ENCODE measurements at regions not wholly inside any gene's neighbourhood (a gene's known extent, or its start where the extent isn't known, plus 50 kb on each side); places are given as distances from the start of the nearest gene placed in this dataset.

DNA sequence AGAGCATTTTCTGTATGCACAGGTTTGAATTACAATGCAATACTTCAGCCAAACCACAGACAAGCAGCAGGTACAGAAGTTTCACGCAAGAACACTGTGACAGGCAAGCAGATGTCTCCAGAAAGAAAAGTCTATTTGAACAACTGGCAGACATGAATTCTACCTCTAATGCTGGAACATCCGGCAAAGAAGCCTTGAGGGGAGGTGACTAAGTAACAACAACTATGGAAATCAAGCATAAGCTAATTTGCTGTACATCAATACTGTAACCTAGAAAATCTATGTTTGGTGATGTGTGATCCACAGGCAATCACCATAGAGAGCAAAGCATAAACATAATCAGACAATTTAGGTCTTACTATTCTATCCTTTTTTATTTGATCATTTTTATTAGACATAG, 65.5 kb downstream of the PLK2 start:
- Histone ChIP-seq H3K4me1 (ENCODE audit: control insufficient read depth in 2 of 2, insufficient read depth in 2 of 2, low read length in 2 of 2) (no peaks in the 10 kb centered on the region), H3K4me2 (replicated peaks; ENCODE audit: low read depth, low read length, poor library complexity, severe bottlenecking) (no peak overlapping the region), H2AFZ (ENCODE audit: insufficient read depth, low read depth, low read length, poor library complexity, severe bottlenecking) (no peak overlapping the region), H3K79me2 (ENCODE audit: control insufficient read depth, insufficient read depth, low read length) (no peaks in the 10 kb centered on the region), H3K9ac (ENCODE audit: low read length) (no peak overlapping the region), H3K4me3 (ENCODE audit: control extremely low read depth in 1 of 5, extremely low read depth in 1 of 5, insufficient read depth in 1 of 5, low read depth in 2 of 5, low read length in 4 of 5) (no peak overlapping the region), H3K27me3 (replicated peaks in 1 of 4; ENCODE audit: control extremely low read depth in 1 of 4, control insufficient read depth in 3 of 4, insufficient read depth in 4 of 4, low read length in 3 of 4) (peaks cover 0 to 3% (median 0%) of the 10 kb centered on the region in 4 experiments), H3K36me3 (replicated peaks in 1 of 2; ENCODE audit: control extremely low read depth in 1 of 2, control insufficient read depth in 1 of 2, extremely low read depth in 1 of 2, insufficient read depth in 2 of 2, low read length in 1 of 2) (no peaks in the 10 kb centered on the region), H3K9me3 (ENCODE audit: control extremely low read depth in 1 of 3, control insufficient read depth in 2 of 3, insufficient read depth in 1 of 3, low read length in 2 of 3) (no peaks in the 10 kb centered on the region), H3K27ac (ENCODE audit: low read length in 2 of 2) (no peak overlapping the region), H4K20me1 (ENCODE audit: control insufficient read depth, insufficient read depth, low read length, poor library complexity, severe bottlenecking) (no peaks in the 10 kb centered on the region)
- H3K27me3 Mint-ChIP-seq, result peaks cover 4% of the 10 kb centered on the region
- no peaks in the 10 kb centered on the region for H3K9me3 Mint-ChIP-seq (ENCODE audit: insufficient read depth)
- POLR2A ChIA-PET, result no interaction called here
- ATAC-seq (ENCODE audit: low read depth), result no peak
- H3K4me1 Mint-ChIP-seq, result no peaks in the 10 kb centered on the region
- no peak overlapping the region for H3K27ac Mint-ChIP-seq
- CTCF ChIA-PET, result no interaction called here
- no peak for DNase-seq
- intact Hi-C loops (cut with micrococcal nuclease), result no loop called here
- 100% methylated on average over 1 of the region's 2 CpGs for WGBS (ENCODE audit: insufficient coverage)
- no peak overlapping the region for H3K4me3 Mint-ChIP-seq
- TF ChIP-seq EZH2 (IDR thresholded peaks at IDR 0.05; ENCODE audit: borderline replicate concordance, insufficient read depth, low read depth, low read length, poor library complexity, severe bottlenecking) (no peak), CTCF (IDR thresholded peaks at IDR 0.05) (no peak)

DNA sequence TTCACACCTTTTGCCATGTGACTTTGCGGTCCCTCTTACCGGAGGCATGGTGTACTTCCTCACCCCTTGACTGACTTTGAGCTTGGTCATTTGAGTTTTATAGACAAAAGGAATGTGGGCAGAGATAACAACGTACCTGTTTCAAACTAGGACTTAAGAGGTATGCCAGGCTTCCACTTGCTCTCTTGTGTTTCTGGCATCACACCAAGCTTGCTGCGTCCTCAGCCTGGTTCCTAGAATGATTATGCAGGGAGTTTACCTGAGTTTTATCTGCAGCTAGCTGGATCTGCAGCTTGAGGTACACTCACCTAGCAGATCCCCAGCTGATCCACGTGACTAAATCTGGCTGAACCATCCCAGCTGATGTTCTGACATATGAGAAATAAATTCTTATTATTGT, 66.2 kb downstream of the PLK2 start:
- CTCF ChIA-PET, result interaction anchor here (0.6 kb wide), 1 partner anchor 14 kb away, joined by 3 read pairs; no protein-coding TSS in a partner anchor
- Mint-ChIP-seq H3K9me3 (ENCODE audit: insufficient read depth) (no peaks in the 10 kb centered on the region), H3K4me3 (no peak overlapping the region), H3K4me1 (no peaks in the 10 kb centered on the region), H3K27ac (no peak overlapping the region), H3K27me3 (peaks cover 4% of the 10 kb centered on the region)
- Histone ChIP-seq H3K4me3 (ENCODE audit: control extremely low read depth in 1 of 5, extremely low read depth in 1 of 5, insufficient read depth in 1 of 5, low read depth in 2 of 5, low read length in 4 of 5) (no peak overlapping the region), H3K4me1 (ENCODE audit: control insufficient read depth in 2 of 2, insufficient read depth in 2 of 2, low read length in 2 of 2) (no peaks in the 10 kb centered on the region), H3K9ac (ENCODE audit: low read length) (no peak overlapping the region), H3K27ac (ENCODE audit: low read length in 2 of 2) (no peak overlapping the region), H3K36me3 (replicated peaks in 1 of 2; ENCODE audit: control extremely low read depth in 1 of 2, control insufficient read depth in 1 of 2, extremely low read depth in 1 of 2, insufficient read depth in 2 of 2, low read length in 1 of 2) (no peaks in the 10 kb centered on the region), H2AFZ (ENCODE audit: insufficient read depth, low read depth, low read length, poor library complexity, severe bottlenecking) (no peak overlapping the region), H4K20me1 (ENCODE audit: control insufficient read depth, insufficient read depth, low read length, poor library complexity, severe bottlenecking) (no peaks in the 10 kb centered on the region), H3K27me3 (replicated peaks in 1 of 4; ENCODE audit: control extremely low read depth in 1 of 4, control insufficient read depth in 3 of 4, insufficient read depth in 4 of 4, low read length in 3 of 4) (peaks cover 0 to 3% (median 0%) of the 10 kb centered on the region in 4 experiments), H3K9me3 (ENCODE audit: control extremely low read depth in 1 of 3, control insufficient read depth in 2 of 3, insufficient read depth in 1 of 3, low read length in 2 of 3) (no peaks in the 10 kb centered on the region), H3K4me2 (replicated peaks; ENCODE audit: low read depth, low read length, poor library complexity, severe bottlenecking) (no peak overlapping the region), H3K79me2 (ENCODE audit: control insufficient read depth, insufficient read depth, low read length) (no peaks in the 10 kb centered on the region)
- 86% methylated on average over 2 of the region's 5 CpGs for WGBS (ENCODE audit: insufficient coverage)
- intact Hi-C loops (cut with micrococcal nuclease), result no loop called here
- no peak for DNase-seq
- no peak for ATAC-seq (ENCODE audit: low read depth)
- POLR2A ChIA-PET, result no interaction called here
- no peak for TF ChIP-seq CTCF (IDR thresholded peaks at IDR 0.05)
- TF ChIP-seq EZH2 (IDR thresholded peaks at IDR 0.05; ENCODE audit: borderline replicate concordance, insufficient read depth, low read depth, low read length, poor library complexity, severe bottlenecking), result no peak
